GM18517 (cell line): ENCODE measurements at regions not wholly inside any gene's neighbourhood (a gene's known extent, or its start where the extent isn't known, plus 50 kb on each side); places are given as distances from the start of the nearest gene placed in this dataset.
A peak's percentile ranks its signal among the peaks of the same experiment; 100 is the strongest.

Experiments
- ATAC-seq: cut with Tn5 transposase; IDR thresholded peaks from one replicate; pipeline ENCODE4 v1.9.1; 2021; ENCODE audit warnings: mild to moderate bottlenecking, moderate library complexity; ENCODE audit not compliant: unreplicated experiment

DNA sequence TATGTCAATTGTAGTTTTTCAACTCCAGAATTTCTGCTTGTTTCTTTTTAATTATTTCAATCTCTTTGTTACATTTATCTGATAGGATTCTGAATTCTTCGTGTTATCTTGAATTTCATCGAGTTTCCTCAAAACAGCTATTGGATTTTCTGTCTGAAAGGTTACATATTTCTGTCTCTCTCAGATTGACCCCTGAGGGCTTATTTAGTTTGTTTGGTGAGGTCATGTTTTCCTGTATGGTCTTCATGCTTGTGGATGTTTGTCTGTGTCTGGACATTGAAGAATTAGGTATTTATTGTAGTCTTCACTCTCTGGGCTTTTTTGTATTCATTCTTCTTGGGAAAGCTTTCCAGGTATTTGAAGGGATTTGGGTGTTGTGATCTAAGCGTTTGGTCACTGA is 85.6 kb downstream of the SNAPC1 start:
- ATAC-seq: no peak

DNA sequence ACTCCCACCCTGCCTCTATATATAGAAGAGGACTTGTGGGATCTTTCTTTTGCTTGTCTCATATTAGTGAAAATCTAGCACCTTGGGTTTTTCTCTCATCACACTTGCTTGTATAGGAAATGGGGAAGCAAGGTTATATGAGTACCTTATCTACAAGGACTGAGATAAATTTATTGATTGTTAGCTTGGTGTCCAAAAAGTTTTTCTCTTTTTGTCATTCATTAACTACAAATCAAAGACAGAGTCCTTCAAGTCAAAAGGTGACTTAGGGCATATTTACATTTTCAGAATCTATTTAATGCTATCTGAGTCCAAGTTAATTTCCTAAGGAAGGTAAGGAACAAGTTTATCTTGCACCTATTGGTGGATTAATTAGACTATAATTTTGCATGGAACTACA is 92.7 kb downstream of the SNAPC1 start:
- no peak for ATAC-seq

DNA sequence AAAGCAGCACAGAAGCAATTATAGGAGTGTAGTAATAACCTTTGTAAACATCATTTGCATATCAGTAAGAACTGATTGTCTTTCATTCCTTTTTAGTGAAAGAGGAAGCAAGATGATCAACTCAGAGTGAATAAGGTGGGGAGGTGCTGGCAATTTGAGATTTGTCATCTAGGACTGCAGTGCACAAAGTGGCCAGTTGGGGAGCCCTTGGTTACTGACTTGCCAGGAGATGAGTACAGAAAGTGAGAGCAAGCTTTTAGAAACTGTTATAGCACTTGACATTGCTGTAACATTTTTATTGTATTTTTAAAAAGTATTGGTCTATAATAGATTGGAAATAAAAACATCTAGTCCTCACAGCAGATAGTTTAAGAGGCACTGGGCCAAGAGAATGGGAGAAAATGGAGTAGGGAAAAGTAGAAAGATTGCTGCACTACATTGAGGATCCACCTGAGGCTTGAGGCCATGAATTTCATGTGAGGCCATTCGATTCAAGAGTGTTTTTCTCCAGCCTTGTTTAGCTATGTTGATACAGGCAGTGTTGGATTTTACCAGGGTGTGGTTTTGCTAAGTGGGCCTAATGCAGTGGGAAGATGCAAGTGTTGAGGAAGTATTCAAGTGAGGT is 98.2 kb downstream of the SNAPC1 start:
- peak; percentile 98 for ATAC-seq

DNA sequence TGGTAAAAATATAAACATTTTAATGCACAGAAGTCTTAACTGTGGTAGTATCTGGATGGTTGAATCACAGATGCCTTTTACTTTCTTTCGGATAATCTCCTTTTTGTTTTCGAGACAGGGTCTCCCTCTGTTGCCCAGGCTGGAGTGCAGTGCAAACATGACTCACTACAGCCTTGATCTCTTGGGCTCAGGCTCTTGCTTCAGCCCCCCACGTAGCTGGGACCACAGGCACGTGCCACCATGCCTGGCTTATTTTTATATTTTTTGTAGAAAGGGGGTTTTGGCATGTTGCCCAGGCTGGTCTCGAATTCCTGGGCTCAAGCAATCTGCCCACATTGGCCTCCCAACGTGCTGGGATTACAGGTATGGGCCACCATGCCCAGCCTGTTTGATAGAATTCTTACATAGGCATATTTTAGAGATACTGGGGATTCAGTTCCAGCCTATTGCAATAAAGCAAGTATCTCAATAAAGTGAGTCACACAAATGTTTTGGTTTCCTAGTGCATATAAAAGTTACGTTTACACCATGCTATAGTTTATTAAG is 99.2 kb downstream of the SNAPC1 start:
- ATAC-seq: no peak

DNA sequence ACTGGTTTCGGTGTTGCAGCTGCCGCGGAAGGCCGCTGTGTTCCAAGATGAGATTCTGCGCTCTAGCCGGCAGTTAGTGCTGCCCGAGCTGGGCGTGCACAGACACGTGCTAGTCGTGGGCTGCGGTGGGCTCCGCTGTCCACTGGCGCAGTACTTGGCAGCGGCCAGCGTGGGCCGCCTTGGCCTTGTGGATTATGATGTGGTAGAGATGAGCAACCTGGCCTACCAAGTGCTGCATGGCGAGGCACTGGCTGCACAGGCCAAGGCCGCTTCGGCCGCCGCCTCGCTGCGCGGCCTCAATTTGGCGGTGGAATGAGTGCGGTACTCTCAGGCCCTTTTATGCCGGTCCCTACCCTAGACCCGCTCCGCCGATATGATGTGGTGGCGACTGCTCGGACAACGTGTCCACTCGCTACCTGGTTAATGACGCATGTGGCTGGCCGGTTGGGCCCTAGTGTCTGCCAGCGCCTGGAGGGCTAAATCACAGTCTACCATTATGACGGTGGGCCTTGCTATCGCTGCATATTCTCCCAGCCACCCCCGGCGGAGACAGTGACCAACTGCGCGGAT is 102.2 kb downstream of the SNAPC1 start:
- no peak for ATAC-seq

GRCh38 chr14:61866932-61867920 is 105.0 kb downstream of the SNAPC1 start:
- peak; percentile 93 for ATAC-seq

- no peak for ATAC-seq
Observed at GRCh38 chr14:61868846-61869245, 106.6 kb downstream of the SNAPC1 start.

DNA sequence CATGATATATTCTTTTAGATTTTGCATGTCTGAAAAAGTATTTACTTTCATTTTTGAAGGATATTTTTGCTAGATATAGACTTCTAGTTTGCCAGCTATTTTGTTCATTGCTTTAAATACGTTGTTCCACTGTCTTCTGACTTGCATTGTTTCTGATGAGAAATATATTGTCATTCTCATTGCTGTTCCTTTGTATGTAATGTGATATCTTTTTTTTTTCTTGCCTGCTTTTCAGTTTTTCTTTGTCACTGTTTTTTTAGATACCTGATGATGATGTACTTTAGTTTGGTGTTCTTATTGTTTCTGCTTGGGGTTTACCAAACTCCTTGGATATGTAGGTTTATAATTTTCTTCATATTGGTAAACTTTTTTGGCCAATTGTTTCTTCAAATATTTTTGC is 107.9 kb downstream of the SNAPC1 start:
- ATAC-seq: no peak

DNA sequence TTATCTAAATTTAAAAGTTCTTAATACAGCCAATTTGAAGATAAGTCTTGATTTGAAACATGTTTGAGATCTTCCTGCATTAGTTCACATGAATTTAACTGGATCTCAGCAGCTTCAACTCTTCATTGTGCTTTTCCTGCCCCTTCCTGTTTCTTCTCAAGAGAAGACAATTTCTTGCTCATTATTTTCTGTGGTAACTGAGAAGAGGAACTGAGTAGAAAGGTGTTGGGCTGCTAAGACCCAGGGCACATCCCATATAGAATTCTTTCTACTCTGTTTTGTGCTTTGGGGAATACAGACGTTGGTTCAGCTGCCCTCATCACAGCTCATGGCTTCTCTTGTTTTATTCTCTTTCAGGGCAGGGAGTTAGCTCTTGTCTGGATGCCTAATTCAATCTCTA is 110.2 kb downstream of the SNAPC1 start:
- ATAC-seq: peak; percentile 98

DNA sequence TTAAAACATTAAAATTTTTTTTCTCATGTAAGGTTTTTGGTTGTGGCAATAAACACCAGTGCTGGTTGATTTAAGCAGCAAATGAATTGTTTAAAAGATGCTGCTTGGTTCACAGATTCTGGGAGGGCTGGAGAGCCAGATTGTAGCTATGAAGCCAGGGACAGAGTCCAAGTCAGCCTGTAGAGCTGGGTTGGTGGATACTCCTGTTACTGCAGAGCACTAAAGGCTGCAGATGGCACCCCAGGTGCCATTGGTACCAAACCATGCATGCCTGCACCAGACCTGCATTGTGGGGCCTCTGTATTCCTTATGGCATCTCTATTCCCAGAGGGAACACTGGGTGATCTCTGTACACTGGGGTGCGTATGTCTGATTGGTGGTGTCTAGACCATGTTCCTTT is 113.3 kb downstream of the SNAPC1 start:
- no peak for ATAC-seq

DNA sequence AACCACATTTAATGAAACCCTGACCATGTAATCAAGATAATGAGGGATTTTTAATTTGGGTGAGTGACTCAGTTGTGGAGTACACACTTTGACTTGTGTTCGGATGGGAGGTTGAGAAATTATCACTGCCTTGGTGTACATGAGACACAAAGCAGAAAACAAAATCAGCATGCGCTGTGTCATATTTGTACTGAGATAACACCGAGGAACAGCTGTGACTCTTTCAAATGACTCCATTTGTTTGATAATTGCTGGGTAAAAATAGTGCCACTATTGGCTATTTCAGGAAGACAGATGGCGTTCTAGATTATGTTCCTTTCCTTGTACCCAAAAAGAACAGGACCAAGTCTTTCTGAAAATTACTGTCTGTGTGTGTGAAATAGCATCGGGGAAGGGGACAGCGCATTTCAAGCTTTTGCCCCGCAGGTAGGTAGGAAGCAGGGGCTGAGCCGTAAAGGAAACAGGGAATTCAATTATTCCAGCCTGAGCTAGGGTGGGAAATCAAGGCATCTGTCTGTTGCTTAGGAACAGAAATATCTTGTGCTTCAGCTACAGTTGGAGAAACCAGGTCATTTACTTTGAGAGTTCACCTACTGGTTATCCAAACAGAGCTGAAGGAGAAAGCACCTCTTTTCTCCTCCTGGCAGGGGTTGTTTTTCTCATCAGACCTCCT is 114.3 kb downstream of the SNAPC1 start:
- ATAC-seq: no peak

DNA sequence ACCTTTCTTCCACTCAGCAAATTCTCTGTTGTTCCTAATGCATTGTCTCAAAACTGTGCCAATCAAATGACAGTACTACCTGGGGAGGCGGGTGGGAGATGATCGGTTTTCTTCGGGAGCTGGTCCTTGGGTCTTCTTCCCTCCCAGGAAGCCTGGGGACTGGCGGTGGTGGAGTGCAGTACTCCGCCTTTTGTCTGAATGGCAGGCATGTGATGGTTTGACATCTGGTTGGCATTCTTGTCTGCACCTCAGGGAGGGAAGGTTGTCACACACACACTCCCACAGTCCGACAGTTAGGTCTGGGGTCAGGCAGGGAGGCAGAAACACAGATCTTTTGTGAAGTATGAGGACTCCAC is 114.8 kb downstream of the SNAPC1 start:
- ATAC-seq: no peak

GRCh38 chr14:61877768-61878167 is 115.5 kb downstream of the SNAPC1 start:
- ATAC-seq: no peak

DNA sequence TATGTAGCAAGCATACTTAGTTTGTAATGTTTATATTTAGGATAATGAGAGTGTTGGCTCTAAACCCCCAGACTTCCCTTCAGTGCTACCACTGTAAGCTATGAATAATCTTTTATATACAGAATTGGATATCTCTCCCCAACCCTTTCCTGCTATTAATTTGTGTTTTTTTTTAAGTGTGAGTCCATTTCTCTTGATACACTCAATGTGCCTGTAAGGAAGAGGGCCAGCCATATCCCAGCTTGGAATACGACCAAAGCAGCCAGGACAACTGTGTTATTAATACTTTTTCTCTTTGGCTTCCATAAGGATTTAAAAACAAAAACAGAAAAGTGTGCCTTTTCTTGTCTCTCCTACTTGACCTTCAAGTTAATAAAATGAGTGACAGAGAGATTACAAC is 116.7 kb downstream of the SNAPC1 start:
- ATAC-seq: no peak

GRCh38 chr14:61881046-61881445 is 118.8 kb downstream of the SNAPC1 start:
- ATAC-seq: no peak

GRCh38 chr14:61884711-61885110 is 122.5 kb downstream of the SNAPC1 start:
- no peak for ATAC-seq

DNA sequence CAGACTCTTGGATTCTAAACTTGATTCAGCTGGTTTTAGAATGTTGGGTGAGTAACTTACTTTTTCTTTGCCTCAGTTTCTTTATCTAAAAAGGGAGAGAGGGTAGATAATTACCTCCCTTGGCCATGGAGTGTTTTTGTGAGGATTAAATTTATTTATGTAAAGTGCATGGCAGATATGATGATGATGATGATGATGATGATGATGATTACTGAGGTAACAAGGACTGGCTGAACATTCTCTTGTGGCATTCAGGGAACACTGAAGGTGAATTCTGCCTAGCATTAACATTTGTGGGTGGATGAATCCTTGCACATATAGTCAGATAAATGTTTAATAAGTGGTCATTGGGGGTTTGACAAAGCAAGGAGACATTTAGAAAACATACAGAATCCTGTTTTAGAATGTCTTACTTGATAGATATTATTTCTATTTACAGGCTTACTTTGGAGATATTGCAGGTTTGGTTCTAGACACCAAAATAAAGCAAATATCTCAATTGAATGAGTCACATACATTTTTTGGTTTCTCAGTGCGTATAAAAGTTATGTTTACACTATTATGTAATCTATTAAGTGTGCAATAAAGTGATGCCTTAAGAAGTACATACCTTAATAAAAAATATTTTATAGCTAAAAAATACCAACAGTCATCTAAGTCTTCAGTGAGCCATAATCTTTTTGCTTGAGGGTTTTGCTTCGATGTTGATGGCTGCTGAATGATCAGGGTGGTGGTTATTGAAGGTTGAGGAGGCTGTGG is 123.2 kb downstream of the SNAPC1 start:
- ATAC-seq: no peak

- no peak for ATAC-seq
Observed at GRCh38 chr14:61887628-61888027, 125.4 kb downstream of the SNAPC1 start.

DNA sequence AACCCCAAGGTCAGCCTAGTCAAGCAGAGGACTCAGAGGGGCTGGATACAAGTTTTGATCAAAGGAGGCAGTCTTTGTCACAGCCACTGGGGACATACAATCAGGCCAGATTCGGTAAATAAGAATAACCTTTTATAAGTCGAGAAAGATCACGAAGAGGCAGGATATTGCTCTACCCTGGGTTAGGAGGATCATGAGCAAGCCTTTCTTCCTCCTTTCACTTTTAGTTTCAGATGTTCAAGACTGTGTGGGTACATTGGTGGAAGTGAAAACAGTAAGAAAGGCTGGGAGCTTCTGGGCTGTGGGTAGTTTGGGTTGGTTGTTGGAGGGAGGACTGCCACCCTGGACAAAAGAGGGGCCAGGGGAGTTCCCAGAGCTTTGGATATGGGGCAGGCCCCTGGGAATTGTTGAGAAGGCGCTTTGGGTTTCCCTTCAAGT is 127.7 kb downstream of the SNAPC1 start:
- peak; percentile 99 for ATAC-seq

- ATAC-seq: no peak
Observed at GRCh38 chr14:61891170-61891569, 128.9 kb downstream of the SNAPC1 start.
